RWPE1 (cell line): ENCODE measurements at regions not wholly inside any gene's neighbourhood (a gene's known extent, or its start where the extent isn't known, plus 50 kb on each side); places are given as distances from the start of the nearest gene placed in this dataset.

Experiments used
- CTCF ChIA-PET: fragments of 350-600 bp; sonication (Branson Sonifier 250); formaldehyde crosslinking; extraction: SDS; loops from one replicate; lab custom pipeline; 2021; lab: Yijun Ruan, JAX
- POLR2A ChIA-PET: fragments of 400-600 bp; formaldehyde crosslinking; extraction: SDS; loops from one replicate; lab custom pipeline; 2020; ENCODE audit warnings: antibody characterized with exemption; ENCODE audit not compliant: low non-redundant PET; lab: Yijun Ruan, JAX
- DNase-seq: peaks from one replicate; pipeline ENCODE4 v3.0.0; 2012; ENCODE audit warnings: low spot score
- H3K27ac ChIP-seq: fragments of 450-650 bp; 2 replicates; pipeline ENCODE4 v1.5.1; 2017
- TF ChIP-seq, protein P1 (sequence below): fragments of 450-650 bp; conservative IDR thresholded peaks from 2 replicates; pipeline ENCODE4 v1.5.1; 2017; ENCODE audit warnings: low read depth, mild to moderate bottlenecking

DNA sequence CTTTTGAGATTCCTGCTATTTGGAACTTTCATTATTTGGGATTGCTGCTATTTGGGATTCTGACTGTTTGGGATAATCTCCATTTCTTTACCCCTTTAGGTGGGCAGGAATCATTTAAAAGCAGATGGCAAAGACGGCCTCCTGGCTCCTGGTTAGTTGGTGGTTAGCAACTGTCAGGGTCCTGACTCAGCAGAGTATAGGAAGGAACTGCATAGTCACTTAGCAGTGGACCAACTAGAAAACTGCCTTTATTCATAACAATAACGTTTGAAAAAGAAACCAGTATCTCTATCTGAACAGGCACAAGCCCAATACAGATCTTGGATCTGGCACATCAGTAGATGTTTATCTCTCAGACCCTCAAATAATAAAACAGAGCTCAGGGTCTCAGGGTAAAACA, 469.7 kb upstream of the FGF16 start:
- CTCF ChIA-PET, result interaction anchor here (0.6 kb wide), 1 partner anchor 11 kb away, joined by 4 read pairs; no protein-coding TSS in a partner anchor
- no peak overlapping the region for H3K27ac ChIP-seq
- no peak for DNase-seq
- TF ChIP-seq, protein P1, sequence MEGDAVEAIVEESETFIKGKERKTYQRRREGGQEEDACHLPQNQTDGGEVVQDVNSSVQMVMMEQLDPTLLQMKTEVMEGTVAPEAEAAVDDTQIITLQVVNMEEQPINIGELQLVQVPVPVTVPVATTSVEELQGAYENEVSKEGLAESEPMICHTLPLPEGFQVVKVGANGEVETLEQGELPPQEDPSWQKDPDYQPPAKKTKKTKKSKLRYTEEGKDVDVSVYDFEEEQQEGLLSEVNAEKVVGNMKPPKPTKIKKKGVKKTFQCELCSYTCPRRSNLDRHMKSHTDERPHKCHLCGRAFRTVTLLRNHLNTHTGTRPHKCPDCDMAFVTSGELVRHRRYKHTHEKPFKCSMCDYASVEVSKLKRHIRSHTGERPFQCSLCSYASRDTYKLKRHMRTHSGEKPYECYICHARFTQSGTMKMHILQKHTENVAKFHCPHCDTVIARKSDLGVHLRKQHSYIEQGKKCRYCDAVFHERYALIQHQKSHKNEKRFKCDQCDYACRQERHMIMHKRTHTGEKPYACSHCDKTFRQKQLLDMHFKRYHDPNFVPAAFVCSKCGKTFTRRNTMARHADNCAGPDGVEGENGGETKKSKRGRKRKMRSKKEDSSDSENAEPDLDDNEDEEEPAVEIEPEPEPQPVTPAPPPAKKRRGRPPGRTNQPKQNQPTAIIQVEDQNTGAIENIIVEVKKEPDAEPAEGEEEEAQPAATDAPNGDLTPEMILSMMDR, result no peak
- POLR2A ChIA-PET, result no interaction called here

GRCh38 chrX:76987381-76987780, 459.8 kb upstream of the FGF16 start:
- TF ChIP-seq, protein P1, result no peak
- ChIA-PET CTCF (no interaction called here), POLR2A (no interaction called here)
- H3K27ac ChIP-seq, result no peak overlapping the region
- no peak for DNase-seq

DNA sequence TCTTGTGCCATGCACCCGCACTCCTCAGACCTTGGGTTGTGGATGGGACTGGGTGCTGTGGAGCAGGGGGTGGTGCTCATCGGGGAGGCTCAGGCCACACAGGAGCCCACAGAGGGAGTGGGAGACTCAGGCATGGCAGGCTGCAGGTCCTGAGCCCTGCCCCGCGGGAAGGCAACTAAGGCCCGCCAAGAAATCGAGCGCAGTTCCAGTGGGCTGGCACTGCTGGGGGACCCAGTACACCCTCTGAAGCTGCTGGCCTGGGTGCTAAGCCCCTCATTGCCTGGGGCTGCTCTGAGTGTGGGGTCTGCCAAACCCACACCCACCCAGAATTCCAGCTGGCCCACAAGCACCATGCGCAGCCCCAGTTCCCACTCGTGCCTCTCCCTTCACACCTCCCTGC, 450.5 kb upstream of the FGF16 start:
- no peak for DNase-seq
- ChIA-PET CTCF (no interaction called here), POLR2A (no interaction called here)
- no peak overlapping the region for H3K27ac ChIP-seq
- TF ChIP-seq, protein P1, result no peak

DNA sequence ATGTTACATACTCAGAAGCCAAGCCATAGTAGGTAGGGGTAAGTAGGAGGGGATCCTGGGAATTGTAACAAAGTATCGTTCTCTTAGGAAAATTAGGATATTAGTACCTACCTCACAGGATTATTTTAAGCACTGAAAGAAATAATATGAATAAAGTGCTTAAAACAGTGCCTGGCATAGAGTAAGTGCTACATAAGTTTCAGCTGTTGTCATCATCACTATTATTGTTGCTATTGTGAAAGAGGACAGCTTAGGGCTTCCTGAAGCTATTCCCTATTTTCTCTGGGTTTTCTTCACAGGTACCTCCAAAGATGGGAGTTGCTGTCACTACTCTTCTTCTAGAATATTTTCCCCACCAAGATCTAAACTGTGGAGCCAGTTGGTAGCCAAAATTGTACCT, 443.7 kb upstream of the FGF16 start:
- POLR2A ChIA-PET, result no interaction called here
- CTCF ChIA-PET, result no interaction called here
- no peak overlapping the region for H3K27ac ChIP-seq
- TF ChIP-seq, protein P1, result no peak
- DNase-seq, result no peak

GRCh38 chrX:77003956-77004355, 443.2 kb upstream of the FGF16 start:
- ChIA-PET POLR2A (no interaction called here), CTCF (no interaction called here)
- no peak for DNase-seq
- TF ChIP-seq, protein P1, result no peak
- no peak overlapping the region for H3K27ac ChIP-seq

DNA sequence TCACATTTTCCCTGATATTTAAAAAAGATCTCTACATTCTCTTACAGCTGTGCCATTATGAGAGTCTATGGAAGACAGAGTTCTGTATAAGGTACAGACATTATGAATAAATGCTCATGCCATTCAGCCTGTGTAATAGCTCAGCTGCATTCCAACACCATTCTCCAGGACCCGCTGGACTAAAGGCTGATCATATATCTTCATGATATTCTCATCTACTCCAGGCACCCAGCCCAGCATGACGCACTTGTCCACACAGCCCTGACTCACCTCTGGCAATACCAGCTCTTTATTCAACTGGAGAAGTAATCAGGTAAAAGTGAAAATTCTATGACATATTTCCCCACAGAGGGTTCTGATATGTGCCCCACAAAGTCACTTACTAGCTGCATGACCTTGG, 437.5 kb upstream of the FGF16 start:
- CTCF ChIA-PET, result no interaction called here
- DNase-seq, result no peak
- no peak overlapping the region for H3K27ac ChIP-seq
- TF ChIP-seq, protein P1, result no peak
- POLR2A ChIA-PET, result no interaction called here
